ENCODE measurements at regions not wholly inside any gene's neighbourhood (a gene's known extent, or its start where the extent isn't known, plus 50 kb on each side); places are given as distances from the start of the nearest gene placed in this dataset.

GRCh38 chr4:97208749-97209148 lies 934.5 kb downstream of the STPG2 start:
- no peak for TF ChIP-seq POLR2AphosphoS5 (IDR thresholded peaks at IDR 0.05)
- TF ChIP-seq CTCF (IDR thresholded peaks at IDR 0.05), result no peak
- no peak for TF ChIP-seq EP300 (IDR thresholded peaks at IDR 0.05)
- no peak for TF ChIP-seq POLR2A (IDR thresholded peaks at IDR 0.05)

Data from suprapubic skin (tissue), 4 donors.